AG04449 (cell line): ENCODE measurements at regions not wholly inside any gene's neighbourhood (a gene's known extent, or its start where the extent isn't known, plus 50 kb on each side); places are given as distances from the start of the nearest gene placed in this dataset.
"Not testable (repeated sequence)": the region's sequence is repeated elsewhere in the genome, so short reads cannot be mapped to it uniquely, and the experiment has no call there.

Experiments
- CTCF ChIA-PET: fragments of 350-600 bp; formaldehyde crosslinking; extraction: SDS; loops from one replicate; lab custom pipeline; 2021; ENCODE audit warnings: antibody characterized with exemption; lab: Yijun Ruan, JAX
- POLR2A ChIA-PET: fragments of 400-600, 350-600 bp; formaldehyde crosslinking; extraction: SDS; loops from one replicate; lab custom pipeline; 2020; ENCODE audit warnings: antibody characterized with exemption, inconsistent platforms; lab: Yijun Ruan, JAX
- DNase-seq: peaks from one replicate; pipeline ENCODE4 v3.0.0-alpha.2; 2010; ENCODE audit warnings: low read depth, low spot score
- H3K4me3 ChIP-seq: 2 replicates; pipeline ENCODE4 v1.5.1; 2011; ENCODE audit warnings: low read depth, mild to moderate bottlenecking, control low read depth, low read length
- TF ChIP-seq, protein P1 (sequence below): IDR thresholded peaks from one replicate; pipeline ENCODE4 v1.5.1; 2011; ENCODE audit warnings: mild to moderate bottlenecking, moderate library complexity, low read length, control low read depth, inconsistent platforms; ENCODE audit not compliant: insufficient read depth; ENCODE audit errors: missing control alignments

DNA sequence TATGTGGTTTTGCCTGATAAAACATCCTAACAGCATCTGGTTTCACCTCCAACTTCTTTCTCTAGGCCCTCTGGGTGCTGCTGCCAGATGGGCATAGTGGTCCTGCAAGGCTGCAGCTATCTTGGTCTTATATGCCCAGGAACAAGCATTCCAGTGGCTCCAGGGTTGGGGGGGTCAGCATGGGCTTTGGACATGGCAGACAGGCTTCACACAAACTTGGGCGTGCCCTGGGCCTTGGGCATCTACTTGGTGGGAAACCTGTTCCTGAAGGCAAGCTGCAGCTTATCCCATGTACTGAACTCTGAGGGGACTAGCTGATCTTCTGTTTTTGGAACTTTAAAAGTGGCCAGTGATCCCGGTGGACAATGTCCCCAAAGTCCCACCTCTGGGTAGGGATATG is 54.9 kb upstream of the ZNF678 start:
- CTCF ChIA-PET: no interaction called here
- DNase-seq: no peak
- POLR2A ChIA-PET: no interaction called here
- TF ChIP-seq, protein P1, sequence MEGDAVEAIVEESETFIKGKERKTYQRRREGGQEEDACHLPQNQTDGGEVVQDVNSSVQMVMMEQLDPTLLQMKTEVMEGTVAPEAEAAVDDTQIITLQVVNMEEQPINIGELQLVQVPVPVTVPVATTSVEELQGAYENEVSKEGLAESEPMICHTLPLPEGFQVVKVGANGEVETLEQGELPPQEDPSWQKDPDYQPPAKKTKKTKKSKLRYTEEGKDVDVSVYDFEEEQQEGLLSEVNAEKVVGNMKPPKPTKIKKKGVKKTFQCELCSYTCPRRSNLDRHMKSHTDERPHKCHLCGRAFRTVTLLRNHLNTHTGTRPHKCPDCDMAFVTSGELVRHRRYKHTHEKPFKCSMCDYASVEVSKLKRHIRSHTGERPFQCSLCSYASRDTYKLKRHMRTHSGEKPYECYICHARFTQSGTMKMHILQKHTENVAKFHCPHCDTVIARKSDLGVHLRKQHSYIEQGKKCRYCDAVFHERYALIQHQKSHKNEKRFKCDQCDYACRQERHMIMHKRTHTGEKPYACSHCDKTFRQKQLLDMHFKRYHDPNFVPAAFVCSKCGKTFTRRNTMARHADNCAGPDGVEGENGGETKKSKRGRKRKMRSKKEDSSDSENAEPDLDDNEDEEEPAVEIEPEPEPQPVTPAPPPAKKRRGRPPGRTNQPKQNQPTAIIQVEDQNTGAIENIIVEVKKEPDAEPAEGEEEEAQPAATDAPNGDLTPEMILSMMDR: no peak
- no peak overlapping the region for H3K4me3 ChIP-seq

GRCh38 chr1:227506490-227507393 is 56.6 kb upstream of the ZNF678 start:
- H3K4me3 ChIP-seq, POLR2A ChIA-PET, DNase-seq, CTCF ChIA-PET: not testable (repeated sequence)

DNA sequence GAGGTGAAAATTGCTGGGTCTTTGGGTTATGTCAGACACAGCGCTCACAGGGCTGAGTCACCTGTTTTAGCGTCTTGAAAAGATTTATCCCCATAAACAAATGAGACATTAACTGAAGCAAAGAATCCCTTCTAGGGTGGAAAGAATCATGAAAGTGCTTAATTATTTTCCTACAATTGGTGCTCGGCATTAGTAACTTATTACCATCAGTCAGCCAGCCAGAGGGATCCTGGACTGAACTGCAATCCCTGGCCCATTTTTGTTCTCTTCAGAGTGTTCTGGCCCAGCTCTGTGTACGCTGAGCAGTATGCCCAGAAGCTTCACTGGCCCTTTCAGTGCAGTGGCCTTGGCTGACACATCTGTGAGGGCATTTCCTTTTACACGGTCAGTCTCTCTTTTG is 67.3 kb upstream of the ZNF678 start:
- POLR2A ChIA-PET, H3K4me3 ChIP-seq, DNase-seq, CTCF ChIA-PET: not testable (repeated sequence)

DNA sequence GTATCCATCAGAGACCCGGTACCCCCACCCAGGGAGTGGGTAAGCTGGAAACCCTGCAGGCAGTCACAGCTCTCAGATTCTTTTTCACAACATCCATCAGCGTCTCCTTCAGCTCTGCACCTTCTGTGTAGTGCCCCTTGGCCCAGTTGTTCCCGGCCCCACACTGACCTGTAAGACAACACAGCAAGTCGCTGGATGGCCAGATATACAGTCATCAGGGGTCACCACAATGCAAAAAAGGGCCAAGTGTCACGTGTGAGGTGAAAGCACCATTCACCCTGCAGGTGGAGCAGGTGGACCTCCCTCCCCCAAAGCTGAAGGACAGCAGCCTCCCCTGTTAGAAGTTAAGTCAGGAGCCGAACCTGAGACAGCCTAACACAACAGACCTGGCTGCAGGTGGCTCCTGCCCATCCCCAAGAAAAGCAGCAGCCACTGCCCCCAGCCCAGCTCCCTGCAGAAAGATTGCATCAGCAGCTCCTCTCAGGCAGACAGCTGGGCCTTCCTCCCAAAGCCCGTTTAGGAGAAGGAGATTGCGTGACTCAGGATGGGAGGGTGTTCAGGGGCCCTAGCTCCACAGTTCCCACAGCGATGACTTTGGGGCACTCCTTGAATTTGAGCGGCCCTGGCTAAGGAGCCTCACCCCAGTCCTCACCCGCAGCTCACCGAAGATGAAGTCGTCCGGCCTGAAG is 69.3 kb upstream of the ZNF678 start:
- H3K4me3 ChIP-seq, DNase-seq, CTCF ChIA-PET, POLR2A ChIA-PET: not testable (repeated sequence)

DNA sequence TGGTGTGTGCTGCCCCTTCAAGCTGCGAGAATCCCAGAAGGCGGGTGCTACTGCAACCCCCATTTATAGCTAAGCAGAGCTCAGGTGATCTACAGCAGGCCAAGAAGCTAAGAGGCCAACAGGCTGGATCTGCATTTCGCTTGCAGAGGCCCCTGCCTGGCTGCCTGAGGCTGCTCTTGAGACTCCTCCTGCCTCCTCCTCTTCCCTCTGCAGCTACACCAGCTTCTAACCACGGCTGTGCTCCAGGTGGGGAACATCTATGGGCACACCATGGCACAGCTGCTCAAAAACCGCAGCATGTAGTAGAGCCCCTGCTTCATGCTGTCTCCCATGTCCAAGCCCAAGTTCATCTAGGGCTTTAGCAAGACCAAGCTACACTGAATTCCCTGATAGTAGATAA is 72.9 kb upstream of the ZNF678 start:
- POLR2A ChIA-PET: interaction anchor here (0.5 kb wide), 1 partner anchor 25 kb away, joined by 3 read pairs; no protein-coding TSS in a partner anchor
- CTCF ChIA-PET: no interaction called here
- DNase-seq: no peak
- TF ChIP-seq, protein P1: no peak
- no peak overlapping the region for H3K4me3 ChIP-seq

GRCh38 chr1:227490001-227490400 is 73.4 kb upstream of the ZNF678 start:
- ChIA-PET CTCF (no interaction called here), POLR2A (no interaction called here)
- DNase-seq: no peak

DNA sequence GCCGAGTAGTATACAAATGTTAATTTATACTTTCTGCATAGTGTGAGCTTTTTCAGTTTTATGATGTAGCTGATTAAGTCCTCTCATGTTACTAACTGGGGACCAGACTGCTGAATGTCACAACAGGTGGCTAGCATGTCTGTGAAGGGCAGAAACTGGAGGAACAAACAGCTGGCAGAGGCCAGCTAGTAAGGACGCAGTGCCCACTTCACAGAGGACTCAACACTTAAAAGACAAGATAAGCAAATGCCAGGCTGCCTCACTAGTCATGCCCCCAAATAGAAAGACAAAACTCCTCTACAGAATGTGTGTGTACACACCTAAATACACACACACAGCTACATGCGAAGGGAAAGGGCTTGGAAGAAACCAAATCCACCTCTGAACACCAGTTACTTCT is 73.8 kb upstream of the ZNF678 start:
- no peak overlapping the region for H3K4me3 ChIP-seq
- CTCF ChIA-PET: no interaction called here
- TF ChIP-seq, protein P1: no peak
- POLR2A ChIA-PET: no interaction called here
- no peak for DNase-seq

More at GRCh38 chr1:227490001-227490400, 73.4 kb upstream of the ZNF678 start:
- no peak overlapping the region for H3K4me3 ChIP-seq
- TF ChIP-seq, protein P1: no peak
